A549 (cell line): ENCODE measurements at regions not wholly inside any gene's neighbourhood (a gene's known extent, or its start where the extent isn't known, plus 50 kb on each side); places are given as distances from the start of the nearest gene placed in this dataset.

Source experiments
- HEYL ChIP-seq: fragments of 250-450 bp; sonication (Bioruptor Pico); IDR thresholded peaks from 2 replicates; pipeline ENCODE4 v1.8.0; 2021; ENCODE audit warnings: mild to moderate bottlenecking, moderate library complexity
- MAZ ChIP-seq: fragments of 150-350 bp; IDR thresholded peaks from 2 replicates; pipeline ENCODE4 v1.6.1; 2014; ENCODE audit warnings: antibody characterized with exemption, low read depth, low read length, borderline replicate concordance

GRCh38 chr7:69263550-69263949 is 334.7 kb upstream of the AUTS2 start:
- TF ChIP-seq HEYL (CRISPR knock-in tag) (no peak), MAZ (no peak)
